Lower lobe of right lung (tissue), 2 donors: ENCODE measurements at regions not wholly inside any gene's neighbourhood (a gene's known extent, or its start where the extent isn't known, plus 50 kb on each side); places are given as distances from the start of the nearest gene placed in this dataset.
"Not testable (repeated sequence)": the region's sequence is repeated elsewhere in the genome, so short reads cannot be mapped to it uniquely, and the experiment has no call there.

Experiments
- ATAC-seq, 2 donors: fragments of 200-7000 bp; cut with Tn5 transposase; one replicate each; pipeline ENCODE4 v1.9.1; 2020 to 2022; ENCODE audit warnings: mild to moderate bottlenecking in 2 of 2, moderate library complexity in 2 of 2
- DNase-seq: peaks from one replicate; pipeline ENCODE4 v3.0.0-alpha.2; 2020
- H3K27ac ChIP-seq: fragments of 200-600 bp; one replicate; pipeline ENCODE4 v1.8.0; 2022
- H3K27me3 ChIP-seq: fragments of 200-600 bp; one replicate; pipeline ENCODE4 v1.8.0; 2022; ENCODE audit warnings: low read depth
- H3K36me3 ChIP-seq: fragments of 200-600 bp; one replicate; pipeline ENCODE4 v1.8.0; 2022; ENCODE audit warnings: mild to moderate bottlenecking
- H3K4me1 ChIP-seq: fragments of 200-600 bp; one replicate; pipeline ENCODE4 v1.8.0; 2022
- H3K4me3 ChIP-seq: fragments of 200-600 bp; one replicate; pipeline ENCODE4 v1.8.0; 2022; ENCODE audit warnings: mild to moderate bottlenecking
- H3K9me3 ChIP-seq: fragments of 200-600 bp; one replicate; pipeline ENCODE4 v1.8.0; 2022
- CTCF ChIP-seq: fragments of 200-600 bp; IDR thresholded peaks from one replicate; pipeline ENCODE4 v1.8.0; 2022; ENCODE audit warnings: antibody characterized with exemption, mild to moderate bottlenecking
- intact Hi-C: fragments of 100-400 bp; cut with DNase I; formaldehyde crosslinking; loops from one replicate; pipeline ENCODE4 v1.11.0; 2022
- donor health status: DM: no; HTN: yes; CAD: no; lungs with severe emphysema.

DNA sequence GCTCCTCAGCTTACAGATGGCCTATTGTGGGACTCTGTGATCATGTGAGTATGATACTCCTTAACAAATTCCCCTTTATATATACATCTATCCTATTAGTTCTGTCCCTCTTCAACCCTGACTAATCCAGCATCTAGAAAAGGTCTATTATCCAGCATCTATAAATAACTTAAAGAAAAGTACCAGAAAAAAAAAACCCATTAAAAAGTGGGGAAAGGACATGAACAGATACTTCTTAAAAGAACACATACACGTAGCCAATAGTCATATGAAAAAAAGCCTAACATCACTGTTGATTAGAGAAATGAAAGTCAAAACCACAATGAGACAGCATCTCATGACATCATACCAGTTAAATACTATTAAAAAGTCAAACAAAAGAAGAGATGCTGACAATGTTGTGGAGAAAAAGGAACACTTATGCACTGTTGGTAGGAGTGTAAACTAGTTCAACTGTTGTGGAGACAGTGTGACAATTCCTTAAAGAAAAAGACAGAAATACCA, 549.5 kb upstream of the GRM3 start:
- intact Hi-C loops = no loop called here
- Histone ChIP-seq H3K9me3 (peaks cover 9% of the 10 kb centered on the region), H3K27me3 (no peaks in the 10 kb centered on the region), H3K4me1 (no peaks in the 10 kb centered on the region), H3K4me3 (no peak overlapping the region), H3K36me3 (no peaks in the 10 kb centered on the region), H3K27ac (no peak overlapping the region)
- DNase-seq = no peak
- no peak for ATAC-seq
- TF ChIP-seq CTCF = no peak

GRCh38 chr7:86091369-86091768, 552.3 kb upstream of the GRM3 start:
- H3K4me1 ChIP-seq = no peaks in the 10 kb centered on the region
- intact Hi-C loops = no loop called here
- peaks cover 9% of the 10 kb centered on the region for H3K9me3 ChIP-seq
- TF ChIP-seq CTCF = no peak
- no peak for ATAC-seq
- H3K36me3 ChIP-seq = no peaks in the 10 kb centered on the region
- H3K27ac ChIP-seq = no peak overlapping the region
- H3K4me3 ChIP-seq = no peak overlapping the region
- no peaks in the 10 kb centered on the region for H3K27me3 ChIP-seq
- DNase-seq = no peak

- no peak for DNase-seq
- Histone ChIP-seq H3K36me3 (no peaks in the 10 kb centered on the region), H3K9me3 (peaks cover 9% of the 10 kb centered on the region), H3K27ac (no peak overlapping the region), H3K4me3 (no peak overlapping the region), H3K27me3 (no peaks in the 10 kb centered on the region), H3K4me1 (no peaks in the 10 kb centered on the region)
- ATAC-seq = no peak
- TF ChIP-seq CTCF = no peak
- intact Hi-C loops = no loop called here
Measured at GRCh38 chr7:86089455-86089854, 554.3 kb upstream of the GRM3 start.

DNA sequence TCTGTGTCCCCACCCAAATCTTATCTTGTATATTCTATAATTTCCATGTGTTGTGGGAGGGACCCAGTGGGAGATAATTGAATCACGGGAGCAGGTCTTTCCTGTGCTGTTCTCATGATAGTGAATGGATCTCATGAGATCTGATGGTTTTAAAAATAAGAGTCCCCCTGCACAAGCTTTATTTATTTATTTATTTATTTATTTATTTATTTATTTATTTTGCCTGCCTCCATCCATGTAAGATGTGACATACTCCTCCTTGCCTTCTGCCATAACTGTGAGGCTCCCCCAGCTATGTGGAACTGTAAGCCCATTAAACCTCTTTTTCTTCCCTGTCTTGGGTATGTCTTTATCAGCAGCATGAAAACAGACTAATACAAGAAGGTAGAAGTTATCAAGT, 579.1 kb upstream of the GRM3 start:
- ATAC-seq, H3K27ac ChIP-seq, H3K9me3 ChIP-seq, H3K4me3 ChIP-seq, H3K27me3 ChIP-seq, intact Hi-C loops, H3K4me1 ChIP-seq, DNase-seq, H3K36me3 ChIP-seq: not testable (repeated sequence)

GRCh38 chr7:86058649-86059048, 585.1 kb upstream of the GRM3 start:
- intact Hi-C loops = no loop called here
- H3K27me3 ChIP-seq = no peaks in the 10 kb centered on the region
- peaks cover 5% of the 10 kb centered on the region for H3K9me3 ChIP-seq
- H3K4me3 ChIP-seq = no peak overlapping the region
- no peak overlapping the region for H3K27ac ChIP-seq
- DNase-seq (peak; percentile 18), ATAC-seq (peak; percentile 14 to 50)
- H3K36me3 ChIP-seq = no peaks in the 10 kb centered on the region
- no peak for TF ChIP-seq CTCF
- no peaks in the 10 kb centered on the region for H3K4me1 ChIP-seq

GRCh38 chr7:86050918-86051317, 592.8 kb upstream of the GRM3 start:
- no peaks in the 10 kb centered on the region for H3K4me1 ChIP-seq
- no peaks in the 10 kb centered on the region for H3K36me3 ChIP-seq
- intact Hi-C loops = no loop called here
- DNase-seq (no peak), ATAC-seq (no peak)
- no peak for TF ChIP-seq CTCF
- H3K27ac ChIP-seq = no peak overlapping the region
- H3K27me3 ChIP-seq = no peaks in the 10 kb centered on the region
- no peak overlapping the region for H3K4me3 ChIP-seq
- no peaks in the 10 kb centered on the region for H3K9me3 ChIP-seq
